ENCODE measurements at regions not wholly inside any gene's neighbourhood (a gene's known extent, or its start where the extent isn't known, plus 50 kb on each side); places are given as distances from the start of the nearest gene placed in this dataset.
"Not testable (repeated sequence)": the region's sequence is repeated elsewhere in the genome, so short reads cannot be mapped to it uniquely, and the experiment has no call there.

GRCh38 chr21:35563885-35564451 is 496.4 kb downstream of the SETD4 start:
- no peak for DNase-seq

GRCh38 chr21:35562876-35563275 is 497.4 kb downstream of the SETD4 start:
- no peak for DNase-seq

GRCh38 chr21:35561116-35561515 is 499.2 kb downstream of the SETD4 start:
- DNase-seq, result no peak

GRCh38 chr21:35559829-35560225 is 500.5 kb downstream of the SETD4 start:
- DNase-seq, result no peak

- no peak for DNase-seq
These were observed 501.0 kb downstream of the SETD4 start for GRCh38 chr21:35559128-35559828.

GRCh38 chr21:35556536-35556935 is 503.8 kb downstream of the SETD4 start:
- DNase-seq, result no peak

GRCh38 chr21:35552483-35552882 is 503.4 kb upstream of the RUNX1 start:
- not testable (repeated sequence) for DNase-seq

GRCh38 chr21:35548904-35549615 is 500.0 kb upstream of the RUNX1 start:
- no peak for DNase-seq

- no peak for DNase-seq
These were observed 499.1 kb upstream of the RUNX1 start for GRCh38 chr21:35547946-35548774.

GRCh38 chr21:35543746-35544145 is 494.6 kb upstream of the RUNX1 start:
- DNase-seq, result no peak

GRCh38 chr21:35540950-35541638 is 492.0 kb upstream of the RUNX1 start:
- no peak for DNase-seq

- no peak for DNase-seq
These were observed 489.3 kb upstream of the RUNX1 start for GRCh38 chr21:35538386-35538785.

GRCh38 chr21:35537604-35538003 is 488.5 kb upstream of the RUNX1 start:
- DNase-seq, result no peak

GRCh38 chr21:35533893-35534292 is 484.8 kb upstream of the RUNX1 start:
- no peak for DNase-seq

- DNase-seq, result no peak
These were observed 481.7 kb upstream of the RUNX1 start for GRCh38 chr21:35530766-35531165.

GRCh38 chr21:35529171-35529863 is 480.2 kb upstream of the RUNX1 start:
- DNase-seq, result no peak

GRCh38 chr21:35528116-35529042 is 479.3 kb upstream of the RUNX1 start:
- DNase-seq, result no peak

GRCh38 chr21:35527358-35527757 is 478.3 kb upstream of the RUNX1 start:
- no peak for DNase-seq

GRCh38 chr21:35525443-35525842 is 476.3 kb upstream of the RUNX1 start:
- no peak for DNase-seq

GRCh38 chr21:35521852-35522505 is 472.9 kb upstream of the RUNX1 start:
- no peak for DNase-seq

Measured in occipital lobe (tissue), 1 donor.